GM12873 (cell line): ENCODE measurements at regions not wholly inside any gene's neighbourhood (a gene's known extent, or its start where the extent isn't known, plus 50 kb on each side); places are given as distances from the start of the nearest gene placed in this dataset.
A peak's percentile ranks its signal among the peaks of the same experiment; 100 is the strongest.

Source experiments
- TF ChIP-seq, protein P1 (sequence below): IDR thresholded peaks from 2 replicates; pipeline ENCODE4 v1.5.1; 2012; ENCODE audit warnings: low read depth, mild to moderate bottlenecking, moderate library complexity, low read length, control low read depth; ENCODE audit not compliant: insufficient read depth; ENCODE audit errors: missing control alignments

DNA sequence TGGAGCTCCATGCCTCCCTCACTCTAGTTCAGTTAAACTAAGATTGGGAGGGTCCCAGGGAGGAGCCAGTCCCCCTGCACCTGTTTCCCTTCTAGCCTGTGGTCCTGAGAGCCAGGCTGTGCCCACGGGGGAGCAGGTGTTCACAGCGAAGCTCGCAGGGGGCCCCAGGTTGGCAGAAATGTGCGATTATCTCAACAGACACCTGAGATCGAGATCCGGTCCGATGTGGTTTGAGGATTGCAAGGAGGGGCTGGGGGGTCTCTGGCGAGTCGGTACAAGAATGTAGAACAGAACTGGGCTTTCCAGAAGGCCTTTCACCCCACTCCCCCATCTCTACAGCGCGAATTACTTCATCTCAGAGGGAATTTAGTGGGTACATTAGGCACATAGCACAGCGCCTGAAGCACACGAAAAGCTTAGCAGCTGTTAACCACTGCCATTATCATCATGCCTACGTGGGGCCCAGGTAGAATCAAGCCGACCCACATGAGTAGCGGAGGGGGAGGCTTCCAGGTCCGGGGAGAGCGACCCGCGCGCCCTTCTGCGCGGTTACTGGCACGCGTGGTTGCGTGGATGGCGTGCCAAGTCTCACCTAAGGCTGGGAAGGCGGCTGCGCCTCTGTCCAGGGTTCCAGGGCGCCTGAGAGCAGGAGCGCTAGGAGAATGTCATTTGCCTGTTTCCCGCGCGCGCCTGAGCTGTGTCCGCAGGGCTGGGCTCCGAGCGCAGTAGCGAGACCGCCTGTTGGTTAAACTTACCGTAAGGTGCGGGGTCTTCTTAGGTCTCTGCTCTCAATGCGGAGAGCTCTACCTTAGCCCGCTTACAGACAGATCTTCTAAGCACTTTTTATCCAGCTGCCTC is 1539.5 kb upstream of the TMEM132C start:
- TF ChIP-seq, protein P1, sequence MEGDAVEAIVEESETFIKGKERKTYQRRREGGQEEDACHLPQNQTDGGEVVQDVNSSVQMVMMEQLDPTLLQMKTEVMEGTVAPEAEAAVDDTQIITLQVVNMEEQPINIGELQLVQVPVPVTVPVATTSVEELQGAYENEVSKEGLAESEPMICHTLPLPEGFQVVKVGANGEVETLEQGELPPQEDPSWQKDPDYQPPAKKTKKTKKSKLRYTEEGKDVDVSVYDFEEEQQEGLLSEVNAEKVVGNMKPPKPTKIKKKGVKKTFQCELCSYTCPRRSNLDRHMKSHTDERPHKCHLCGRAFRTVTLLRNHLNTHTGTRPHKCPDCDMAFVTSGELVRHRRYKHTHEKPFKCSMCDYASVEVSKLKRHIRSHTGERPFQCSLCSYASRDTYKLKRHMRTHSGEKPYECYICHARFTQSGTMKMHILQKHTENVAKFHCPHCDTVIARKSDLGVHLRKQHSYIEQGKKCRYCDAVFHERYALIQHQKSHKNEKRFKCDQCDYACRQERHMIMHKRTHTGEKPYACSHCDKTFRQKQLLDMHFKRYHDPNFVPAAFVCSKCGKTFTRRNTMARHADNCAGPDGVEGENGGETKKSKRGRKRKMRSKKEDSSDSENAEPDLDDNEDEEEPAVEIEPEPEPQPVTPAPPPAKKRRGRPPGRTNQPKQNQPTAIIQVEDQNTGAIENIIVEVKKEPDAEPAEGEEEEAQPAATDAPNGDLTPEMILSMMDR = no peak

DNA sequence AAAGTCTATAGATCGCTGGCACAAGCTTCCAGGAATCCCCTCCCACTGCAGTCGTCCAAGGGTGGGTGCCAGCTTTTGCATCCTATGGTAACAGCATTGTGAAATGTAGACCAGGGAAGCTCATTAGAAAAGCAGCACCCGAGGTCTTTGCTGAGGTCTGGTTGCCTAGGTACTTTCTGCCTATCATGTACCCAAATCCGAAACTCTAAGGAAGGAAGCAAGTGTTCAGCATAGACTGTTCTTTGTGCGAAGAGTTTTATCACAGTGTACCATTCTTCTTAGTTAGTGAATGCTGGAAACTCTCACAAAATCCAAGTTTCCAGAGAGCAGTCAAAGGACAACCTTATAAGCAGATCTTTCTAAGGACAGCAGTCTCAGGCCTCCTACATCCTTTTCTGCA is 1532.7 kb upstream of the TMEM132C start:
- TF ChIP-seq, protein P1 = no peak

DNA sequence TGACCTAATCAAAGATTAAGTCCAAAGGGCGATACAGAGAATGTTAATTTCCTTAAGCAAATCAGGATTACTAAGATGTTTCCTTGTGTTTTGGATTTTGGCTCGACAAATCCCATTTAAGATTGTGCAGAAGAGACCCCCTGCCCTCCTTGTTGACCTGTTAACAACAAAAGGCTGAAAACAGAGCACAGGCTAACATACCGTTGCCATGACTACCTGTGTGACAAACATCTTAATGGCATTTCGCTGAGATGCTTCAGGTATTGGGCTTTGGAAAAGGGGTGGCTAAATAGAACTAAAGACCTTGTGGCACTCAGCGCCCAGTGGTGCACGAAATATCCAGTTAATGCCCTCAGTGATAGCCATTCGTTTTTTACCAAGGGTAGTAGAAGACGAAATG is 1532.3 kb upstream of the TMEM132C start:
- TF ChIP-seq, protein P1 = no peak

DNA sequence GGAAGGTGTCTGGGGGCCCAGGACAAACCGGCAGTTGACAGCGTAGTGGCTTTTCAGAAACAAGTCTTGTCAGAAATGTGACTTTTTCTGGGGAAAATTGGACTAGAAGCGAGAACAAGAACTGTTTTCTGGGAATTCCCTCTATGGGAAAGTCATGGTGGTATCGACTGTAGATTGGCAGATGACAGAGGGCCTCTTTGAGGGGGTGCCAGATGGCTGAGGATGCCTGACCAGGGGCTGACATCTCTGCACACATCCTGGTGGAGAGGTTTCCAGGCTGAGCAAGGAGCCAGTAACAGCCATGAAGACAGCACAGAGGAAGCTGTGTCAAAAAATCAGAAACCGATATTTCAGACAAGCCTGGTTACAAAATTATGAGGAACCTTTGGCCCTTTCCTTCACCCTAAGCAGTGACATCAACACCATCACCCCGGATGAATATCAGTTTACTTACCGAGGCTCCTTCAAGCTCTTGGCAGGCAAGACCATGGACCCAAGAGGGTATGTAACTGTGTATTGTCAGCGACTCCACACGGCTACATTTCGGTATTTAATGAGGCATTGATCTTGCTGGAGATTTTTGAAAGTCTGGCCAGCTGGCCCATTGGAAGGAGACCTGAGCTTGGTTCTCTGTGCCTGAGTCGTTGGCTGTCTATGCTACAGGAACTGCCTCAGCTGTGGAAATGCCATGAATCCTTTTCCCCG is 1525.3 kb upstream of the TMEM132C start:
- TF ChIP-seq, protein P1 = no peak

DNA sequence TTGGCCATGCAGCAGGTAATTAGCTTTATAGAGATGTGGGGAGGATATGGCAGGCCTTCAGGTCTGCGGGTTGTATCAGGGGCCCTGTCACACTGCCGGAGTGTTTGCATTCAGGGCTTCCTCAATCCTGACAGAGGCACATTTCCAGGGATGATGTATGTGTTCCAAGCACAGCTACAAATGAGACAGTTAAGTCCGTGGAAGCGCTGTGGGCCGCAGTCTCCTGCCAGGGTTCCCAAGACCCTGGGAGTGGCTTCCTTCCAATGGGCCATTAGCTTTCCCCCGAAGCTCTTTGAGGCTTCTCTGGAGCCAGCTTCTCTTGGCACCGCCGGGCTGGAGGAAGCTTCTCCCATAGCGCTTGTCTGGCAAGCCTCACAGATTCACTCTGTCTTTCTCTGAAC is 1524.7 kb upstream of the TMEM132C start:
- TF ChIP-seq, protein P1 = no peak

DNA sequence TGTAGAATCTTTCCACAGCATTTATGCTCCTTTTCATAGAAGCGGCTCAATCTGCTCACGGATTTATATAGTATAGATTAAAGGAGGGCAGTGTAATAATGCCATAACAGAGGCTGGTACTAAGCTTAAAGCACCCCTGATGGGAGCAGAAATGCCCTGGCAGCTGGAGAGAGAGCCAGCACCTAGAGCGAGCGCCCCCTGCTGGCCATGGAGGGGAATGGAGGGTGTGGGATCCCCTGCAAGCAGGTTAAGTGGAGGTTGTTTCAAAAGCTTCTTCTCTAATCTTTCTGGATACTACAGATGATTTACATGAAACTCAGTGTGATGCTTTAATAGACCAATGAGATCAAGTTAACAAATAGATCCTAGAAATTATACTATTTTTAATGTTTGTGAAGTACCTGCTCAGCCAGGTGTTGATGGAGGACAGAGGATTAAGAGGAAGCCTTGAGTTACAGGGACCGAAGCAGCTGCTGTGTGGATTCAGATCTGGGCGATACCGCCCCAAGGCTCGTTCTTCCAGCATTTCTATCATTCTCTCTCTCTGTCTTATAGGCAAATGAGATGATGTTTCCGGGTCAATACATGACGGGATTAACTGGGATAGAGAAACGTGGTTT is 1519.3 kb upstream of the TMEM132C start:
- TF ChIP-seq, protein P1 = peak; percentile 90

DNA sequence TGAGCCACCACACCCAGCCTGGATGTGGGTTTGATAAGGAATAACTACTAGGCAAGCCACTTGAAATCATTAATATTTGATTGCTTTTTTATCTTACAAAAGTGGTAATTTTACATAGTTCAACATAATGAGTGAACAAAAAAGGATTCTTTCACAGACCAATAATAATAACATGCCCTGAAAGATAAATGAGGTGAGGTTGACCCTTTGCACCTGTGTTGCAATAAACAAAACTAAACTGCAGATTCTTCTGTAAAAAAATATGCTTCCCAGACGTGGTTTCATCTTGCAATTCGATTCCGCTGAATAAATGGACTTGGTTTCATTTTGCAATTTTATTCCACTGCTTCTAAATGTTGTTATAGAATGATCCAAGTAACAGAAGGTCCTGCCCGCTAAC is 1514.9 kb upstream of the TMEM132C start:
- TF ChIP-seq, protein P1 = no peak
